Mucosa of gallbladder (tissue), 1 donor: ENCODE measurements at regions not wholly inside any gene's neighbourhood (a gene's known extent, or its start where the extent isn't known, plus 50 kb on each side); places are given as distances from the start of the nearest gene placed in this dataset.

ENCODE experiments used
- DNase-seq: peaks from one replicate; pipeline ENCODE4 v3.0.0-alpha.2; 2020; ENCODE audit warnings: low spot score
- donor health status: DM: no; HTN: no; CAD: no.

- DNase-seq = no peak
These were observed 89.6 kb downstream of the RBFOX3 start for GRCh38 chr17:79521225-79521624.

DNA sequence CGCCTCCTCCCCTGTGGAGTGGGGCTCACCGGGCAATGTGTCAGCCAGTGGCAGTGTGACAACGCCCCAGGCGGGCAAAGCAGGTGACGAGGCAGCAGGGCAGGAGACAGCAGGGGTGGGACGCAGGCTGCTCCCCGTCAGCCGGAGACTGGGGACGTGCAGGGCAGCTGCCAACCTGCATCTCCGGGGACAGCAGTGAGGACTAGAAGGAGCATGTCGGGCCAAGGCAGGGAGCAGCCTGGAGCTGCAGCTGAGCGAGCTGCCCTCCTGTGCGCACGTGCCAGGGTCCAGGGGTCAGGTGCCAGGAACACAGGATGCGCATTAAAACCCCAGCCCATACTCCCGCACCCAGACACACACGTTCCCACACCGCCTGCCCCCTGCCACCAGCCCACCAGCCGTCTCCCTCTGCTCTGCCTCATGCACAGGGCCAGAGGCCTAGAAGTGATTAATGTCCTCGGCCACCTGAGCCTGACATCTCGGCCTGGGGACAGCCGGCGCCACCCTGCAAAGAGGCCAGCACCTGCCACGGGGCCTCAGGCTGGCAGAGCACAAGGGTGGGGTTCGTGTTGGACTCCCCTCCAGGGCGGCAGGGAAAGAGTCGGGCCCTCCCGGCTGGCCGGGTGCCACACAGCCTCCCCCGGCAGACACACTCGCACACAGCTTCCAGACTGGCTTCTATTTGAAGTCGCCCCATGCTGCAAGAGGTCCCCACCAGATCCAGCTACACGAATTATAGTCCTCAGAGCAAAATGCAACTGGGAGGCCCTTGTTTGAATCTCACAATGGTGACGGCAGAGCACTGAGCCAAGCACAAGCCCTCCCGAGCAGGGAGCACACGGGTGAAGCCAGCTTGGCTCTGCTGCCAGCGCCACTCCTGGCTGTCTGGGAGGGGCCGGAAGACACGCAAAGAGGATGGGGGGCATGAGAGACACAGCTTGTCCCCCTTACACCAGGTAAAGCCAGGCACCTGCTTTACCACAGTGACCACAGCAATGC lies 90.4 kb downstream of the RBFOX3 start:
- DNase-seq = no peak

- no peak for DNase-seq
These were observed 91.2 kb downstream of the RBFOX3 start for GRCh38 chr17:79519601-79520000.

DNA sequence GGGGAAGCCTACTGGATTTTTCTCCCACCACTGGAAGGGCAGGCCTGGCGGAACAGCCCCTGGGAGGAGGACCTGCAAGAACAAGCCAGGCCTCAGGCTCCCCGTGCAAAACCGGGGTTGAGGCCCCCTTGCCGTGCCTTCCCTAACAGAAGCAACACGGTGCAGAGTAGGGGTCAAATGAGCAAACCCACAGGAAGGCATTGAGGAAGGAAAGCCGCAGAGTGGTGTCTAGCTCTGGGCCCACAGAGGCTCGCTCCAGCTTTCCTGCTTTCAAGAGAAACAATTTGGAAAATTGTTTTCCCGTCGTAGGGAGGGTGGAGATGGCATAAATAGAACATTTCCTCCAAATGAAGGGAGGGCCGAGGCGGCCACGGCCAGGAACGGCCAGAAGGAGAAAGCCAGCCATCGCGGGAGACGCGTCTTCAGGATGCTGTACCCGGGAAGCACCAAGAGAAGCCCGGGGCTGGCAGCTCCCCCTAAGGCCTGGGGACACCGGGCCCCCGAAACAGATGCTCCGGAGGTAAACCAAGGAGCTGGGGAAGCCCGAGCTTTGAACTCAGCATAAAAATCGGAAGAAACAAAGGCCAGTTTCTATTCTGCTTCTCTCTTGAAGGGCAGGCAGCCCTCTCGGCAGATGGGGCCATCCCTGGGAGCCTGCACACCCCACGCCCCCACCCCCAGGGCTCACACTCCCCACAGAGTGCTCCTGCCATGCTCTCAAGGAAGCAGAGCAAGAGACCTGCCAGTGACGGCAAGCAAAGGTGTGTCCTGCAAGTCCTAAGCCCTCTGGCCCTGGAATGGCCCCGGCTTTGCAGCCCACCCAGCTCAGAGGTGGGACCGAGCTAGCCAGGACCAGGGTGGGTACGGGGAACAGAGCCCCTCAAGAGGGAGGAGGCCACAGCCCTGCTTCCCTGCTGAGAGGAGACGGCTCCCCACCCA lies 92.0 kb downstream of the RBFOX3 start:
- DNase-seq = no peak

DNA sequence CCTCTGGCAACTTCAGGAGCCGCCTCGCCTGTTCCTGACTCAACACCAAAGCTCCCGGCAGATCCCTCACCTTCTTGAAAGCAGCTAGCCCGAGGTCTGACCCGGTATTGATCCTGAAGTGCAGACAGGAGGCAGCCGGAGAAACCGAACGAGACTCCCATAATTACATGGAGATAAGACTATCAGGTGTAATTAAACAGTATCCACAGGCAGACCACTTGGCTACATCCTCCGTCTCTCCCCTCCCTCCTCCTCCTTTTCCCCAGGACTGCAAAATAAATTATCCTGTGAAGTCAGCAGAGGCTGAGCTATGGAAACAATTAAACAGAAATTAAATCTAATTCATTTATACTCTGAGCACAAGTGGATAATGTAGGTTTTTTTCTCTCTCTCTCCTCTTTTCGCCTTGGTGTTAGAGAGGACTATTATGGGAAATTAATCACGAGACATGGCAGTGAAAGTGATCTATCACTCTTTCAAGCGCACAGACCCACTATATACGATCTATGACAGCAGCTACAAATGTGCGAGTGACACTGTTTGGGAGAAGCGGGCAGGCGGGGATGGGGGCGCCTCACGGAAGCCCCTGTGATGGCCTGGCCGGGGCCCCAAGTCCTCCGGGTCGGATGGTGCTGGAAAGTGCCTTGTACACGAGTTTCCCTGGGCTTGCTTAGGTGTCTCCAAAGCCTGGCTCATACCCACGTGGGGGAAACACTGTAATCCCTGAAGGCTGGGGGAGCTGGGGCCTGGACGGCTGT lies 92.8 kb downstream of the RBFOX3 start:
- no peak for DNase-seq

DNA sequence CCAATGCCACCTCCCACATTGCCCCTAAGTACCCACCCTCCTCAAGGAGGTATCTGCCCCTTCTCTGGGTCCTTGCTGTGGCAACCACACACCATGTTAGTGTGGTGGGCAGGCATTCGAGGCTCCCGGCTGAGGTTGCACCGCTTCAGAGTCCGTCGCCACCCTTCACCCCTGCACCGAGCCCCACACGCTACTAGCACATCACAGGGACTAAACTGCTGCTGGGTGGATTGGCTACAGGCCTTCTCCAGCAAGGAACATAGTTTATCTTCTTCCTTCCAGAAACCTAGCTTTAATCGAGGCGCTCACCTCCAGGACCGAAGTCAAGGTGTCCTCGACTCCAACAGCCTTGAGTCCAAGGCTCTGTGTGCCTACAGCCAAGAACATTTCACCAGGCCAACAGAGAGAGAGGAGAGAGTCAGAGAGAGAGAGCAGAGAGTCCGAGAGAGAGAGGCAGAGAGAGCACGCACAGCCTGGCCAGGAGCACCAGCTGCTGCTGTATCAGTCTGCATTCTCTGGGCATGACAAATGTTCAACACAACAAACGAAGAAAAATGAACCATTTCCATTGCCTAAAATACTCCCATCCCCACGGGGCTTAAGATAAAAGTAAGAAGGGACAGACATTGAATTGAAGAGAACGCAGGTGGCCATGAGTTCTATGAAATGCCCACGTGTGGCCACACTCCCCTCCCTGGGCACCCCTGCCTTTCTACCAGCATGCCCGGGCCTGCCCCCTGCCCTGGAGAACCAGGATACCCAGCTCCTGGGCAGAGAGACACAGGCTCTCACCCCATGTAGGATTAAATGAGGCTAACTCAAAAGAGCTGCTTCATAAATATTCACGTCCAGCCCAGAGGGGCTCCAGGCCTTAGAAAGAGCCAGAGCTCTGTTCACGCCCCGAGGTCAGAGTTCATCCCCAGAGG lies 94.9 kb downstream of the RBFOX3 start:
- DNase-seq = no peak

DNA sequence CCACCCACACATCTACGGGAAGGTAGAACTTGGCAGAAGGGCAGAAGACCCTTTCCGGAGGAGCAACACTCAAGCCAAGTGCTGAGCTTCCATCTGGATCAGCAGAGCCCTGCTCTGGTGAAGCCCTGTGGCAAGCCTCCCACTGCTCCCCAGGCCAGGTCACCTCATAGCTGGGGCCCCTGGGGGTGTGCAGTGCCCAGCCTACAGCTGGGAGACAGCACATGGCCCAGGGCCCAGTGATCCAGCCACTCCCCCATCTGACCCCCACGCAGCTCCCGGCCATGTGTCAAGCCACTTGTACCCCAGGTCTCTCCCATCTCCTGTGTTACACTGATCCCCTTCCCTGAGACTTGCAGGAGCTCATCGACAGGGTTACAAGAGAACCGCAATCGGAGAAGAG lies 95.7 kb downstream of the RBFOX3 start:
- DNase-seq = no peak

DNA sequence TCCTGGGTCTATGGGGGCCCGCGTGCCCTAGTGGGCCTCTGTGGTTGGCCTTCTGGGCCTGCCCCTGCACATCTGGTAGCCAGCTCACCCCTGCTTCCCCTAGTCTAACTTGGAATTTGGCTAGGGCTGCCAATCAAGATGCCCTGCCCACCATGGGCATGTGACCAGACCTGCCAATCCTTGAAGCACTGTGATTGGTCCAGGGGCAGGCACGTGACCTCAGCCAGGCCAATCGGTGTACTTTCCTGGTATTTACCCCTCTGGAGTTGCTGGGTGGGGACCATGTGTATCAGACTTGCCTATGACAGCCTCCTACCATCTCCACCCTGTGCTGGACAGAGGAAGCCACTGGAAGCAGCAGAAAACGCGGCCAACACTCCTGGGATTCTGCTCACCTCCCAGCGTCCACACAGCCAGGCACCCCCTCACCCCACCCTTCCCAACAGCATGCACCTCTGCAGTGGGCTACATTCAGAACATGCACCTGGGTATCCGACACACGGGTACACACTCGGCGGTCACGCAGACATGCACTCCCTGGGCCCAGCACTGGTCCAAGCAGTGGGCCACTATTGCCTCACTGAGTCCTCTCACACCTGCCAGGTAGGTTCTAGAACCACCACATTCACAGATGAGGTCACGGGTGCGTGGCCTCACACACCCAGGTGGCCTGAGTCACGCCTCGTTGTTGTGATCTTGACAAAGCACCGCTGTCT lies 96.9 kb downstream of the RBFOX3 start:
- no peak for DNase-seq

- DNase-seq = no peak
These were observed 97.6 kb downstream of the RBFOX3 start for GRCh38 chr17:79513206-79513605.

DNA sequence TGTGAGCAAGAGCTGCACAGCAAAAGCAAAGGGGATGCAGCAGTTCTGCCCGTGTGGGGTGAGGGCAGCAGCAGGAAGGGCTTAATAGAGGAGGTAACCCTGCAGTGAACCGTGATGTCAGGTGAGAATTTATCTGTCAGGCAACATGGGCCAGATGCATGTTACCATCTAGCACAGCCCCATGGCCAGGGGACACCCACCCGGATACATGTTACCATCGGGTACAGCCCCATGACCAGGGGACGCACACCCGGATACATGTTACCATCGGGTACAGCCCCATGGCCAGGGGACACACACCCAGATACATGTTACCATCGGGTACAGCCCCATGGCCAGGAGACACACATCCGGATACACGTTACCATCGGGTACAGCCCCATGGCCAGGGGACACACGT lies 99.4 kb downstream of the RBFOX3 start:
- no peak for DNase-seq

GRCh38 chr17:79510071-79510470 lies 100.8 kb downstream of the RBFOX3 start:
- DNase-seq = no peak

DNA sequence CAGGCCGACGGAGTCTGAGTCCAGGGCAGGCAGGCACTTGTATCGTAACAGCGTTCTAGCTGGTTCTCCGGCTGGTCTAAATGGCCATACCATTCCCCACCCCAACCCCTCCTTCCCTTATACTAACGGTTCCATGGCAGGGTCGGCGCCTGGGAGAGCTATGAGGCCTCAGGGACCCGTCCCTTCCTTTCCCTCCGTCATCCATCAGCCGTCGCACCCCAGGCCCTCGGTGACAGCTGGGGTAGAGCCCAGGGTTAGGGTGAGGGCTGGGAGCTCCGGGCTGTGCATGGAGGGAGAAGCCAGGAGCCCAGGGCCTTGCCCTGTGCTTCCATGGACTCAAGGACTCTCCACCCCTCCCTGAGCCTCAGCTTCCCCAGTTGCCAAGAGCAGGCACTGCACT lies 101.4 kb downstream of the RBFOX3 start:
- DNase-seq = no peak

GRCh38 chr17:79509008-79509407 lies 101.8 kb downstream of the RBFOX3 start:
- no peak for DNase-seq

GRCh38 chr17:79508291-79508716 lies 102.5 kb downstream of the RBFOX3 start:
- DNase-seq = no peak

- no peak for DNase-seq
These were observed 103.9 kb downstream of the RBFOX3 start for GRCh38 chr17:79506955-79507354.

GRCh38 chr17:79506150-79506870 lies 104.5 kb downstream of the RBFOX3 start:
- DNase-seq = no peak

- DNase-seq = no peak
These were observed 105.7 kb downstream of the RBFOX3 start for GRCh38 chr17:79505199-79505598.

GRCh38 chr17:79504181-79504605 lies 106.7 kb downstream of the RBFOX3 start:
- DNase-seq = no peak
